Testis (tissue), 2 donors: ENCODE measurements at regions not wholly inside any gene's neighbourhood (a gene's known extent, or its start where the extent isn't known, plus 50 kb on each side); places are given as distances from the start of the nearest gene placed in this dataset.
"Not testable (repeated sequence)": the region's sequence is repeated elsewhere in the genome, so short reads cannot be mapped to it uniquely, and the experiment has no call there.

Experiments used
- CTCF ChIP-seq, 3 experiments: fragments of 450-650 bp in 2 of 3; fragments of 200-600 bp in 1 of 3; sonication (generic) in 1 of 3; IDR thresholded peaks; one replicate each; pipeline ENCODE4 v1.5.1; 2016 to 2019; ENCODE audit warnings: antibody characterized with exemption in 3 of 3, mild to moderate bottlenecking in 2 of 3, moderate library complexity in 1 of 3
- POLR2A ChIP-seq: fragments of 450-650 bp; IDR thresholded peaks from one replicate; pipeline ENCODE4 v1.6.1; 2017; ENCODE audit warnings: antibody characterized with exemption, mild to moderate bottlenecking, moderate library complexity

GRCh38 chr7:32762206-32762924 lies 129.2 kb downstream of the KBTBD2 start:
- TF ChIP-seq CTCF (IDR thresholded peaks at IDR 0.05); POLR2A: not testable (repeated sequence)
